GM12878 (cell line): ENCODE measurements at regions not wholly inside any gene's neighbourhood (a gene's known extent, or its start where the extent isn't known, plus 50 kb on each side); places are given as distances from the start of the nearest gene placed in this dataset.
A peak's percentile ranks its signal among the peaks of the same experiment; 100 is the strongest.

Experiments
- ATAC-seq: fragments of 200-7000 bp; cut with Tn5 transposase; 3 replicates; pipeline ENCODE4 v1.9.1; 2020; ENCODE audit warnings: mild to moderate bottlenecking, moderate library complexity
- BruUV-seq: library from RNA; stranded (reverse); fragments of 400-500 nt; replicated peaks from 2 replicates; lab custom pipeline; 2021; lab: Mats Ljungman, UMichigan
- CTCF ChIA-PET: fragments of 300-600 bp; sonication (Branson Sonifier 250); formaldehyde crosslinking; extraction: SDS; loops from one replicate; lab custom pipeline; 2021; ENCODE audit warnings: inconsistent platforms; lab: Yijun Ruan, JAX
- POLR2A ChIA-PET: fragments of 350-600 bp; formaldehyde crosslinking; extraction: SDS; loops from one replicate; lab custom pipeline; 2021; ENCODE audit warnings: inconsistent platforms; lab: Charles Lee
- RAD21 ChIA-PET: fragments of 300-600 bp; sonication (Branson Sonifier 250); formaldehyde crosslinking; loops from one replicate; lab custom pipeline; 2023; ENCODE audit warnings: antibody characterized with exemption; ENCODE audit not compliant: unreplicated experiment; lab: Charles Lee
- SMC1A ChIA-PET: fragments of 300-600 bp; sonication (Branson Sonifier 250); formaldehyde crosslinking; loops from one replicate; lab custom pipeline; 2023; ENCODE audit not compliant: unreplicated experiment, uncharacterized antibody; lab: Charles Lee
- DNase-seq: peaks from one replicate; pipeline ENCODE4 v3.0.0-alpha.2; 2011; ENCODE audit warnings: low read depth, low spot score
- FAIRE-seq: peaks from 3 replicates; lab custom pipeline; 2011; peaks lifted over from hg19 to GRCh38; lab: Jason Lieb, UNC
- H2AFZ ChIP-seq: 2 replicates; pipeline ENCODE4 v1.6.0; 2011; ENCODE audit warnings: low read depth, low read length, control low read depth; ENCODE audit not compliant: control insufficient read depth
- H3K27ac ChIP-seq: 2 replicates; pipeline ENCODE4 v1.5.1; 2011; ENCODE audit warnings: control low read depth; ENCODE audit not compliant: control insufficient read depth, insufficient read depth
- H3K27me3 ChIP-seq, 2 experiments: replicated peaks in 1 of 2; 2 replicates each; pipeline versions ENCODE4 v1.6.0 to v1.6.1; 2011; ENCODE audit warnings: low read length in 1 of 2; ENCODE audit not compliant: control insufficient read depth in 2 of 2, insufficient read depth in 2 of 2
- H3K36me3 ChIP-seq, 2 experiments: 2 replicates each; pipeline ENCODE4 v1.5.1; 2011; ENCODE audit warnings: low read length in 1 of 2; ENCODE audit not compliant: control insufficient read depth in 2 of 2, insufficient read depth in 2 of 2
- H3K4me1 ChIP-seq: 2 replicates; pipeline ENCODE4 v1.6.1; 2011; ENCODE audit warnings: mild to moderate bottlenecking, low read length, moderate library complexity, mixed read lengths; ENCODE audit not compliant: control insufficient read depth, insufficient read depth
- H3K4me2 ChIP-seq: 2 replicates; pipeline ENCODE4 v1.6.0; 2011; ENCODE audit warnings: control low read depth; ENCODE audit not compliant: control insufficient read depth, insufficient read depth
- H3K4me3 ChIP-seq: fragments of 200-600 bp; sonication (generic); 2 replicates; pipeline ENCODE4 v1.5.1; 2016
- H3K79me2 ChIP-seq: 2 replicates; pipeline ENCODE4 v1.6.0; 2011; ENCODE audit warnings: low read length; ENCODE audit not compliant: control insufficient read depth, insufficient read depth
- H3K9ac ChIP-seq: 2 replicates; pipeline ENCODE4 v1.8.0; 2011; ENCODE audit warnings: low read length, control low read depth, mixed read lengths; ENCODE audit not compliant: control insufficient read depth, insufficient read depth
- H3K9me3 ChIP-seq: replicated peaks from 3 replicates; pipeline ENCODE4 v1.5.1; 2011; ENCODE audit warnings: mild to moderate bottlenecking, low read length; ENCODE audit not compliant: control insufficient read depth, insufficient read depth
- H4K20me1 ChIP-seq: 2 replicates; pipeline ENCODE4 v1.6.0; 2011; ENCODE audit not compliant: control insufficient read depth, insufficient read depth
- ASH2L ChIP-seq: fragments of 300-600, 200-600 bp; sonication (generic); IDR thresholded peaks from 2 replicates; pipeline ENCODE4 v1.6.1; 2017; ENCODE audit warnings: low read depth, mild to moderate bottlenecking, borderline replicate concordance
- BCL3 ChIP-seq: IDR thresholded peaks from 2 replicates; pipeline ENCODE4 v1.6.1; 2011; ENCODE audit warnings: borderline replicate concordance, low read depth, mild to moderate bottlenecking, moderate library complexity, low read length; ENCODE audit not compliant: insufficient read depth, poor library complexity, severe bottlenecking
- BMI1 ChIP-seq: fragments of 450-650 bp; IDR thresholded peaks from 2 replicates; pipeline ENCODE4 v1.6.1; 2016; ENCODE audit warnings: mild to moderate bottlenecking, moderate library complexity, borderline replicate concordance
- CREB1 ChIP-seq: IDR thresholded peaks from 2 replicates; pipeline ENCODE4 v1.6.1; 2012; ENCODE audit warnings: low read depth, mild to moderate bottlenecking, inconsistent platforms
- FOS ChIP-seq: IDR thresholded peaks from 3 replicates; pipeline ENCODE4 v1.6.1; 2011; ENCODE audit warnings: borderline replicate concordance; ENCODE audit not compliant: insufficient read length; ENCODE audit errors: extremely low read depth
- JUNB ChIP-seq: IDR thresholded peaks from 2 replicates; pipeline ENCODE4 v1.6.1; 2016; ENCODE audit warnings: antibody characterized with exemption, mild to moderate bottlenecking
- MEF2A ChIP-seq: IDR thresholded peaks from 2 replicates; pipeline ENCODE4 v1.6.1; 2011; ENCODE audit warnings: low read depth, mild to moderate bottlenecking, low read length, moderate library complexity; ENCODE audit not compliant: insufficient read depth
- NBN ChIP-seq: fragments of 450-650 bp; IDR thresholded peaks from 2 replicates; pipeline ENCODE4 v1.6.1; 2016
- ZZZ3 ChIP-seq: IDR thresholded peaks from 2 replicates; pipeline ENCODE4 v1.6.1; 2011; ENCODE audit warnings: low read depth; ENCODE audit not compliant: control insufficient read depth, insufficient read length
- WGBS: methylation state at CpG from one replicate; pipeline ENCODE4 v1.1.6; 2016; ENCODE audit warnings: low lambda C conversion rate; ENCODE audit not compliant: insufficient replicate concordance, insufficient coverage; ENCODE audit errors: missing lambda C conversion rate; 5-methylcytosine and 5-hydroxymethylcytosine counted together
- in situ Hi-C: fragments of 300-500 bp; cut with MboI; formaldehyde crosslinking; loops from 9 replicates; pipeline ENCODE4 v1.14.3; 2018; ENCODE audit warnings: mixed read lengths
- intact Hi-C: fragments of 100-400 bp; cut with micrococcal nuclease; formaldehyde crosslinking; loops from one replicate; pipeline ENCODE4 v1.14.2; 2022; ENCODE audit not compliant: unreplicated experiment
- TF ChIP-seq, protein P1 (sequence below): IDR thresholded peaks from 2 replicates; pipeline ENCODE4 v1.6.1; 2012; ENCODE audit warnings: mild to moderate bottlenecking, low read depth, low read length
- TF ChIP-seq, protein P2 (sequence below): IDR thresholded peaks from 2 replicates; pipeline ENCODE4 v1.6.1; 2012; ENCODE audit warnings: improper control_type of control experiment, low read depth, low read length; ENCODE audit not compliant: insufficient replicate concordance

- peak; percentile 89 for FAIRE-seq
- H3K79me2 ChIP-seq: no peaks in the 10 kb centered on the region
- no peaks in the 10 kb centered on the region; the same call in 2 of the 3 replicates for H3K9me3 ChIP-seq
- ChIA-PET SMC1A (no interaction called here), POLR2A (no interaction called here), CTCF (interaction anchor here (0.8 kb wide), 1 partner anchor 25 kb away, joined by 3 read pairs; no protein-coding TSS in a partner anchor), RAD21 (no interaction called here)
- H3K9ac ChIP-seq: no peak overlapping the region
- WGBS: 0% methylated on average over 1 of the region's 1 CpG
- H3K4me3 ChIP-seq: no peak overlapping the region
- in situ Hi-C loops (no loop called here), intact Hi-C loops (no loop called here)
- H3K27ac ChIP-seq: no peak overlapping the region
- peak; percentile 15 for DNase-seq
- H2AFZ ChIP-seq: no peak overlapping the region
- H3K36me3 ChIP-seq: no peaks in the 10 kb centered on the region
- peak overlapping the region; percentile 17; the same call in 1 of the 2 replicates for H3K4me2 ChIP-seq
- H4K20me1 ChIP-seq: no peaks in the 10 kb centered on the region
- no peaks in the 10 kb centered on the region; the same call in none of the 2 replicates for H3K4me1 ChIP-seq
- ATAC-seq: peak; percentile 87
- BruUV-seq: no TSS peak
- H3K27me3 ChIP-seq: no peaks in the 10 kb centered on the region
- TF ChIP-seq CREB1 (no peak), ZZZ3 (no peak), MEF2A (no peak), NBN (no peak), ASH2L (no peak), JUNB (0 out of 2 replicates have a peak, but pooled peaks have one; percentile 7), BCL3 (peak; percentile 63), BMI1 (no peak), FOS (no peak)
- TF ChIP-seq, protein P1, sequence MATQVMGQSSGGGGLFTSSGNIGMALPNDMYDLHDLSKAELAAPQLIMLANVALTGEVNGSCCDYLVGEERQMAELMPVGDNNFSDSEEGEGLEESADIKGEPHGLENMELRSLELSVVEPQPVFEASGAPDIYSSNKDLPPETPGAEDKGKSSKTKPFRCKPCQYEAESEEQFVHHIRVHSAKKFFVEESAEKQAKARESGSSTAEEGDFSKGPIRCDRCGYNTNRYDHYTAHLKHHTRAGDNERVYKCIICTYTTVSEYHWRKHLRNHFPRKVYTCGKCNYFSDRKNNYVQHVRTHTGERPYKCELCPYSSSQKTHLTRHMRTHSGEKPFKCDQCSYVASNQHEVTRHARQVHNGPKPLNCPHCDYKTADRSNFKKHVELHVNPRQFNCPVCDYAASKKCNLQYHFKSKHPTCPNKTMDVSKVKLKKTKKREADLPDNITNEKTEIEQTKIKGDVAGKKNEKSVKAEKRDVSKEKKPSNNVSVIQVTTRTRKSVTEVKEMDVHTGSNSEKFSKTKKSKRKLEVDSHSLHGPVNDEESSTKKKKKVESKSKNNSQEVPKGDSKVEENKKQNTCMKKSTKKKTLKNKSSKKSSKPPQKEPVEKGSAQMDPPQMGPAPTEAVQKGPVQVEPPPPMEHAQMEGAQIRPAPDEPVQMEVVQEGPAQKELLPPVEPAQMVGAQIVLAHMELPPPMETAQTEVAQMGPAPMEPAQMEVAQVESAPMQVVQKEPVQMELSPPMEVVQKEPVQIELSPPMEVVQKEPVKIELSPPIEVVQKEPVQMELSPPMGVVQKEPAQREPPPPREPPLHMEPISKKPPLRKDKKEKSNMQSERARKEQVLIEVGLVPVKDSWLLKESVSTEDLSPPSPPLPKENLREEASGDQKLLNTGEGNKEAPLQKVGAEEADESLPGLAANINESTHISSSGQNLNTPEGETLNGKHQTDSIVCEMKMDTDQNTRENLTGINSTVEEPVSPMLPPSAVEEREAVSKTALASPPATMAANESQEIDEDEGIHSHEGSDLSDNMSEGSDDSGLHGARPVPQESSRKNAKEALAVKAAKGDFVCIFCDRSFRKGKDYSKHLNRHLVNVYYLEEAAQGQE: no peak
- TF ChIP-seq, protein P2, sequence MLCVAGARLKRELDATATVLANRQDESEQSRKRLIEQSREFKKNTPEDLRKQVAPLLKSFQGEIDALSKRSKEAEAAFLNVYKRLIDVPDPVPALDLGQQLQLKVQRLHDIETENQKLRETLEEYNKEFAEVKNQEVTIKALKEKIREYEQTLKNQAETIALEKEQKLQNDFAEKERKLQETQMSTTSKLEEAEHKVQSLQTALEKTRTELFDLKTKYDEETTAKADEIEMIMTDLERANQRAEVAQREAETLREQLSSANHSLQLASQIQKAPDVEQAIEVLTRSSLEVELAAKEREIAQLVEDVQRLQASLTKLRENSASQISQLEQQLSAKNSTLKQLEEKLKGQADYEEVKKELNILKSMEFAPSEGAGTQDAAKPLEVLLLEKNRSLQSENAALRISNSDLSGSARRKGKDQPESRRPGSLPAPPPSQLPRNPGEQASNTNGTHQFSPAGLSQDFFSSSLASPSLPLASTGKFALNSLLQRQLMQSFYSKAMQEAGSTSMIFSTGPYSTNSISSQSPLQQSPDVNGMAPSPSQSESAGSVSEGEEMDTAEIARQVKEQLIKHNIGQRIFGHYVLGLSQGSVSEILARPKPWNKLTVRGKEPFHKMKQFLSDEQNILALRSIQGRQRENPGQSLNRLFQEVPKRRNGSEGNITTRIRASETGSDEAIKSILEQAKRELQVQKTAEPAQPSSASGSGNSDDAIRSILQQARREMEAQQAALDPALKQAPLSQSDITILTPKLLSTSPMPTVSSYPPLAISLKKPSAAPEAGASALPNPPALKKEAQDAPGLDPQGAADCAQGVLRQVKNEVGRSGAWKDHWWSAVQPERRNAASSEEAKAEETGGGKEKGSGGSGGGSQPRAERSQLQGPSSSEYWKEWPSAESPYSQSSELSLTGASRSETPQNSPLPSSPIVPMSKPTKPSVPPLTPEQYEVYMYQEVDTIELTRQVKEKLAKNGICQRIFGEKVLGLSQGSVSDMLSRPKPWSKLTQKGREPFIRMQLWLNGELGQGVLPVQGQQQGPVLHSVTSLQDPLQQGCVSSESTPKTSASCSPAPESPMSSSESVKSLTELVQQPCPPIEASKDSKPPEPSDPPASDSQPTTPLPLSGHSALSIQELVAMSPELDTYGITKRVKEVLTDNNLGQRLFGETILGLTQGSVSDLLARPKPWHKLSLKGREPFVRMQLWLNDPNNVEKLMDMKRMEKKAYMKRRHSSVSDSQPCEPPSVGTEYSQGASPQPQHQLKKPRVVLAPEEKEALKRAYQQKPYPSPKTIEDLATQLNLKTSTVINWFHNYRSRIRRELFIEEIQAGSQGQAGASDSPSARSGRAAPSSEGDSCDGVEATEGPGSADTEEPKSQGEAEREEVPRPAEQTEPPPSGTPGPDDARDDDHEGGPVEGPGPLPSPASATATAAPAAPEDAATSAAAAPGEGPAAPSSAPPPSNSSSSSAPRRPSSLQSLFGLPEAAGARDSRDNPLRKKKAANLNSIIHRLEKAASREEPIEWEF: no peak
Measured at GRCh38 chr7:130838738-130839137, 104.7 kb upstream of the KLF14 start.
